ENCODE measurements at regions not wholly inside any gene's neighbourhood (a gene's known extent, or its start where the extent isn't known, plus 50 kb on each side); places are given as distances from the start of the nearest gene placed in this dataset.

DNA sequence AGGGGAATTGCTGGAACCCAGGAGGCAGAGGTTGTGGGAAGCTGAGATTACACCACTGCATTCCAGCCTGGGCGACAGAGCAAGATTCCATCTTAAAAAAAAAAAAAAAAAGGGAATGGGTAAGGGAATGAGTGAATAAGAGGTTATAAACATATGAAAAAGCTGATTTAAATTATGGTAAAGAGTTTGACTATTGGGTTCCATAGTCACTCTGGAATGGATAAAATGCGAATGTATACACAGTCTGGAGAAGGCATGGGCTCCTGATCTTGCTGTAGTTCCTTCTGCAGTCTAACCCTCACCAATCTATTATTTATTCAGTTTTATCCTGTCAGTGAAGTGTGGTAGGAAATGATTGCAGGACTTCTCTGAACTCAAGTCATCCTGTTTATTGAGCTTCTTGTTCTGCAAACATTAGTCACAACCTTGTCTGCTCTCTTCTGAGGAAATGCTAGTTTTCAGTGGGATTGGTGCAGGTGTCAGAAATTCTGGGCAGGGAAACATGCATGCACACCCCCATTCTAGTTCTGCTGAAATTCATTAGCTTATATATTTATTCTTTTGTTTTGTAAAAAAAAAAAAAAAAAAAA lies 190.9 kb upstream of the CFAP20DC start:
- Histone ChIP-seq H3K27me3 (ENCODE audit: control insufficient read depth, insufficient read depth, low read length, poor library complexity, severe bottlenecking) (no peaks in the 10 kb centered on the region), H3K27ac (ENCODE audit: low read depth, low read length) (no peak overlapping the region), H3K36me3 (ENCODE audit: control insufficient read depth, insufficient read depth, low read length) (no peaks in the 10 kb centered on the region), H3K4me1 (ENCODE audit: control insufficient read depth, insufficient read depth, low read length) (no peaks in the 10 kb centered on the region), H3K4me3 (ENCODE audit: low read length) (no peak overlapping the region), H3K9me3 (ENCODE audit: control insufficient read depth, low read length) (peaks cover 6% of the 10 kb centered on the region), H3K9ac (ENCODE audit: extremely low read depth, low read length, poor library complexity, severe bottlenecking) (no peak overlapping the region)
- Mint-ChIP-seq H3K36me3 (ENCODE audit: low read depth) (no peaks in the 10 kb centered on the region), H3K4me3 (no peak overlapping the region), H3K27me3 (ENCODE audit: insufficient read depth) (no peaks in the 10 kb centered on the region), H3K4me1 (peaks cover 5% of the 10 kb centered on the region), H3K27ac (no peak overlapping the region), H3K9me3 (peaks cover 7% of the 10 kb centered on the region)
- TF ChIP-seq, protein P1, sequence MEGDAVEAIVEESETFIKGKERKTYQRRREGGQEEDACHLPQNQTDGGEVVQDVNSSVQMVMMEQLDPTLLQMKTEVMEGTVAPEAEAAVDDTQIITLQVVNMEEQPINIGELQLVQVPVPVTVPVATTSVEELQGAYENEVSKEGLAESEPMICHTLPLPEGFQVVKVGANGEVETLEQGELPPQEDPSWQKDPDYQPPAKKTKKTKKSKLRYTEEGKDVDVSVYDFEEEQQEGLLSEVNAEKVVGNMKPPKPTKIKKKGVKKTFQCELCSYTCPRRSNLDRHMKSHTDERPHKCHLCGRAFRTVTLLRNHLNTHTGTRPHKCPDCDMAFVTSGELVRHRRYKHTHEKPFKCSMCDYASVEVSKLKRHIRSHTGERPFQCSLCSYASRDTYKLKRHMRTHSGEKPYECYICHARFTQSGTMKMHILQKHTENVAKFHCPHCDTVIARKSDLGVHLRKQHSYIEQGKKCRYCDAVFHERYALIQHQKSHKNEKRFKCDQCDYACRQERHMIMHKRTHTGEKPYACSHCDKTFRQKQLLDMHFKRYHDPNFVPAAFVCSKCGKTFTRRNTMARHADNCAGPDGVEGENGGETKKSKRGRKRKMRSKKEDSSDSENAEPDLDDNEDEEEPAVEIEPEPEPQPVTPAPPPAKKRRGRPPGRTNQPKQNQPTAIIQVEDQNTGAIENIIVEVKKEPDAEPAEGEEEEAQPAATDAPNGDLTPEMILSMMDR (conservative IDR thresholded peaks at IDR 0.05), result no peak
- WGBS, 2 experiments (ENCODE audit: insufficient coverage in 1 of 2, insufficient read length in 1 of 2), result 94 to 95% methylated on average over 2 of the region's 2 CpGs
- no peak for DNase-seq

DNA sequence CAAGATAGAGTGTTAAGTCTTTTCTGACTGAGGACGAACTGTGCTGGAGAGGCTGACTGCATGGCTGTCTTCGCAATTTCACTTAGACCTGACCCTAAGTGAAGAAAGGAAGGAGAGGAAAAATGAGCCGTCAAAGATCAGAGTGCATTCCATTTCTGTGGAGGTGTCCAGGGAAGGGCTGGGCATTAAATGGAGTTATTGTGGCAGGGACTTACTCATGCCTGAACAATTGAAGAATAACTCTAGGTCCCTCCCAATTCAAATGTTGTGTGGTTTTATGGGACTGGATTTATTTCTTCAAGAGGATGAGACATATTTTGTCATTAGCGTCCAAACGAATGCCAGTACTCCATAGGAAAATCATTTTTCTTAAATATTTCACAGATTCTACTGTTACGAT lies 187.3 kb upstream of the CFAP20DC start:
- Histone ChIP-seq H3K36me3 (ENCODE audit: control insufficient read depth, insufficient read depth, low read length) (no peaks in the 10 kb centered on the region), H3K4me1 (ENCODE audit: control insufficient read depth, insufficient read depth, low read length) (no peaks in the 10 kb centered on the region), H3K9me3 (ENCODE audit: control insufficient read depth, low read length) (peaks cover 6% of the 10 kb centered on the region), H3K9ac (ENCODE audit: extremely low read depth, low read length, poor library complexity, severe bottlenecking) (no peak overlapping the region), H3K4me3 (ENCODE audit: low read length) (no peak overlapping the region), H3K27me3 (ENCODE audit: control insufficient read depth, insufficient read depth, low read length, poor library complexity, severe bottlenecking) (no peaks in the 10 kb centered on the region), H3K27ac (ENCODE audit: low read depth, low read length) (no peak overlapping the region)
- no peak for DNase-seq
- H3K4me1 Mint-ChIP-seq, result no peaks in the 10 kb centered on the region
- WGBS, 2 experiments (ENCODE audit: insufficient coverage in 1 of 2, insufficient read length in 1 of 2), result 88 to 93% methylated on average over 4 to 6 of the region's 6 CpGs
- H3K36me3 Mint-ChIP-seq (ENCODE audit: low read depth), result no peaks in the 10 kb centered on the region
- TF ChIP-seq, protein P1 (conservative IDR thresholded peaks at IDR 0.05), result no peak
- no peaks in the 10 kb centered on the region for H3K27me3 Mint-ChIP-seq (ENCODE audit: insufficient read depth)
- no peak overlapping the region for H3K27ac Mint-ChIP-seq
- H3K9me3 Mint-ChIP-seq, result peaks cover 20% of the 10 kb centered on the region
- H3K4me3 Mint-ChIP-seq, result no peak overlapping the region

DNA sequence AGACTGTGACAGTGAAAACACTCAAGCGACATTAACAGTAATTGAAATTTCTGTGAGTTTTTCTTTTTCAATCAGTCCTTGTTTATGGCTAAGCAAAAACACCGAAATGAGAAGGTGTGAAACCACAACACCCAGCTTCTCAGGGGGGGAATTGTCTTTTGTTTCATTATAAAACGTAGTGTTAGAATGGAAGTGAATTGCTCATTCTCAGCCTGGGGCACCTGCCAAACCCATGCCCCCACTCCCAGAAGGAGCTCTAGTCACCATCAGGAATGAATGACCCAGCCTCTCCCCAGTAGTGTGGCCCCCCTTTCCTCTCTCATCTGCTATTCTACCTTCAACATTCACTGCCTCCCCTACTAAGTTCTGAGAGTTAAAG lies 185.8 kb upstream of the CFAP20DC start:
- Histone ChIP-seq H3K27me3 (ENCODE audit: control insufficient read depth, insufficient read depth, low read length, poor library complexity, severe bottlenecking) (no peaks in the 10 kb centered on the region), H3K27ac (ENCODE audit: low read depth, low read length) (no peak overlapping the region), H3K9me3 (ENCODE audit: control insufficient read depth, low read length) (peaks cover 15% of the 10 kb centered on the region), H3K36me3 (ENCODE audit: control insufficient read depth, insufficient read depth, low read length) (no peaks in the 10 kb centered on the region), H3K4me1 (ENCODE audit: control insufficient read depth, insufficient read depth, low read length) (no peaks in the 10 kb centered on the region), H3K9ac (ENCODE audit: extremely low read depth, low read length, poor library complexity, severe bottlenecking) (no peak overlapping the region), H3K4me3 (ENCODE audit: low read length) (no peak overlapping the region)
- Mint-ChIP-seq H3K4me1 (no peaks in the 10 kb centered on the region), H3K27me3 (ENCODE audit: insufficient read depth) (no peaks in the 10 kb centered on the region), H3K9me3 (peaks cover 33% of the 10 kb centered on the region), H3K27ac (no peak overlapping the region), H3K4me3 (no peak overlapping the region), H3K36me3 (ENCODE audit: low read depth) (no peaks in the 10 kb centered on the region)
- 81 to 82% methylated on average over 3 of the region's 3 CpGs for WGBS, 2 experiments (ENCODE audit: insufficient coverage in 1 of 2, insufficient read length in 1 of 2)
- DNase-seq, result no peak
- TF ChIP-seq, protein P1 (conservative IDR thresholded peaks at IDR 0.05), result no peak

Data from endodermal cell (in vitro differentiated cells).